ENCODE measurements at regions not wholly inside any gene's neighbourhood (a gene's known extent, or its start where the extent isn't known, plus 50 kb on each side); places are given as distances from the start of the nearest gene placed in this dataset.

DNA sequence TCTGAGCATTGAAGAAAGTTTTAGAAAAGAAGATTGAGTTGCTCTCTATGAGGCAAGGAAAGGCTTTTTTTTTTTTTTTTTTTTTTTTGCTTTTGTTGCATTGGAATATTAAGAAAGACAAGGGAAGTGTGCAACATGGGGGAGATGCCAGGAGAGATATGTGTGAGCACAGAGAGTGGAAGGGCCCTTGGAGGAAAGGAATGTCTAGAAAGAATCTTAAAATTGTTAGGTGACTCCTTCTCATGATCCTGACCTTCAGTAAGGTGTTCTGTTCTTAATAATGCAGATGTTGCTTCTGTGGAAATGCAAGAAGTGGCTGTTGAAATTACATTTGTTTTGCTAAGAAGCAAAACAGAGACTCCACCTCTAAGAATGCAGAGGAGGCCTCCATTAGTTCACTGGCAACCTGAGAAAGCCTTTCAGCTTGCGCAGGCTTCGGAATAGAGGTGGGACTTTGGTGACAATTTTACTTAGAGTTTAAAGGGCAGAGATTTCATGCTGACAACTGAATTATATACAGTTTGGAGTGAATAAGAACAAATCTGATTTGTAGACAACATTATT, 118.0 kb upstream of the ASCC3 start:
- intact Hi-C loops (cut with DNase I; ENCODE audit: low total_unique reads) = no loop called here
- TF ChIP-seq, protein P1, sequence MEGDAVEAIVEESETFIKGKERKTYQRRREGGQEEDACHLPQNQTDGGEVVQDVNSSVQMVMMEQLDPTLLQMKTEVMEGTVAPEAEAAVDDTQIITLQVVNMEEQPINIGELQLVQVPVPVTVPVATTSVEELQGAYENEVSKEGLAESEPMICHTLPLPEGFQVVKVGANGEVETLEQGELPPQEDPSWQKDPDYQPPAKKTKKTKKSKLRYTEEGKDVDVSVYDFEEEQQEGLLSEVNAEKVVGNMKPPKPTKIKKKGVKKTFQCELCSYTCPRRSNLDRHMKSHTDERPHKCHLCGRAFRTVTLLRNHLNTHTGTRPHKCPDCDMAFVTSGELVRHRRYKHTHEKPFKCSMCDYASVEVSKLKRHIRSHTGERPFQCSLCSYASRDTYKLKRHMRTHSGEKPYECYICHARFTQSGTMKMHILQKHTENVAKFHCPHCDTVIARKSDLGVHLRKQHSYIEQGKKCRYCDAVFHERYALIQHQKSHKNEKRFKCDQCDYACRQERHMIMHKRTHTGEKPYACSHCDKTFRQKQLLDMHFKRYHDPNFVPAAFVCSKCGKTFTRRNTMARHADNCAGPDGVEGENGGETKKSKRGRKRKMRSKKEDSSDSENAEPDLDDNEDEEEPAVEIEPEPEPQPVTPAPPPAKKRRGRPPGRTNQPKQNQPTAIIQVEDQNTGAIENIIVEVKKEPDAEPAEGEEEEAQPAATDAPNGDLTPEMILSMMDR (IDR thresholded peaks at IDR 0.05) = no peak
- no peak for TF ChIP-seq POLR2A (IDR thresholded peaks at IDR 0.05)
- H3K4me3 ChIP-seq (ENCODE audit: low read depth, poor library complexity, severe bottlenecking) = no peak overlapping the region
- WGBS, 2 donors = 47 to 87% methylated on average over 2 of the region's 2 CpGs
- no peak for DNase-seq (ENCODE audit: low spot score in 2 of 2)

DNA sequence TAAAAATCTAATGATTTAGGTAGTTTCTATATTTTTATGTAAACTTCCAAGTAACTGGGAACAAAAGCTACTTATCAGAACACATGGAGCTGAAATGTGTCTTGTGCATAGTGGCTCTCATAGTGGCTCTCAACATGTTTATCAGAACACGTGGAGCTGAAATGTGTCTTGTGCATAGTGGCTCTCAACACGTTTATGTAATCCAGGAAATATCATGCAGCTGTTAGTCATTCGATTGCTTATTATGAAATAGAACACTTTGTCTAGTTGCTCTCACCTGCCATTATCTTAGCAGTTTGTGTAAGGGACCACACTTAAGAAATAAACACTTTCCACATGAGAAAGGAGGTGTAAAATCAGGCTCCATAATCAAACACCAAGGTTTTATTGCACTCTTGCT, 119.2 kb upstream of the ASCC3 start:
- 37 to 48% methylated on average over 3 of the region's 3 CpGs for WGBS, 2 donors
- TF ChIP-seq POLR2A (IDR thresholded peaks at IDR 0.05) = no peak
- TF ChIP-seq, protein P1 (IDR thresholded peaks at IDR 0.05) = no peak
- intact Hi-C loops (cut with DNase I; ENCODE audit: low total_unique reads) = no loop called here
- H3K4me3 ChIP-seq (ENCODE audit: low read depth, poor library complexity, severe bottlenecking) = no peak overlapping the region
- DNase-seq (ENCODE audit: low spot score in 2 of 2) = no peak

DNA sequence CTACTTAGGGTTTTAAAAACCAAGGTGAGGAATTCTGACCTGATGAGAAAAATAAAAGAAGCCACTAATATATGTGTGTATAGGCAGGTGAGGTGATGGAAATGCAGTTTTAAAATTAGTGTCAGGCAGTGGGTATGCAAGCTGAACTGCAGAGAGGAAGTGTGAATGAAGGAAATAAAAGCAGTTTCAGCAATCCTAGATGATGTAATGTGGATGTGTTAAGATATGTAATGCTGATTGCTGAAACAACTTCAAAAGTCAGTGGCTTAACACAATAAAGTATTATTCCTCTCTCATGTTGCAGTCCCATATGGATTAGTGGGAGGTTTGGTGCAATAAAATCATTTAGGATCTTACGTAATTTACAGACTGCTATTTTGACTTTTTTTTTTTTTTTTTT, 119.9 kb upstream of the ASCC3 start:
- WGBS, 2 donors = 79 to 84% methylated on average over 1 of the region's 1 CpG
- TF ChIP-seq, protein P1 (IDR thresholded peaks at IDR 0.05) = no peak
- TF ChIP-seq POLR2A (IDR thresholded peaks at IDR 0.05) = no peak
- intact Hi-C loops (cut with DNase I; ENCODE audit: low total_unique reads) = no loop called here
- DNase-seq (ENCODE audit: low spot score in 2 of 2) = no peak
- no peak overlapping the region for H3K4me3 ChIP-seq (ENCODE audit: low read depth, poor library complexity, severe bottlenecking)

DNA sequence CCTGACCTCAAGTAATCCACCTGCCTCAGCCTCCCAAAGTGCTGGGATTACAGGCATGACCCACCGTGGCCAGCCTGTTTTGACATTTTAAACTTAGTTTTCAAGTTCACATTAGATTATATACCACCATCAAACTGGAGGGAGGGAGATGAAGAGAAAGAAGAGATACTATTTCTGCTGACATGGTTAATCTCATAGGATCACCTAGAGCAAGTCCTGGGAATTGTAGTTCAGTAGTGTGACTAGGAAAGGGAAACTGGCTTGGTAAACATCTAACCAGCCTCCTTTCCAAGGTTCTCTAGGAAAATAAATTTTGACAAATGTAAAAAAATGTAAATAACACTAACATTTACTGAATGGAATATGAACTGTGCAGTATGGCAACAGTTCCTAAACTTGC, 120.5 kb upstream of the ASCC3 start:
- no peak overlapping the region for H3K4me3 ChIP-seq (ENCODE audit: low read depth, poor library complexity, severe bottlenecking)
- no peak for DNase-seq (ENCODE audit: low spot score in 2 of 2)
- WGBS, 2 donors = 73 to 80% methylated on average over 1 of the region's 1 CpG
- intact Hi-C loops (cut with DNase I; ENCODE audit: low total_unique reads) = no loop called here
- TF ChIP-seq, protein P1 (IDR thresholded peaks at IDR 0.05) = no peak
- no peak for TF ChIP-seq POLR2A (IDR thresholded peaks at IDR 0.05)

DNA sequence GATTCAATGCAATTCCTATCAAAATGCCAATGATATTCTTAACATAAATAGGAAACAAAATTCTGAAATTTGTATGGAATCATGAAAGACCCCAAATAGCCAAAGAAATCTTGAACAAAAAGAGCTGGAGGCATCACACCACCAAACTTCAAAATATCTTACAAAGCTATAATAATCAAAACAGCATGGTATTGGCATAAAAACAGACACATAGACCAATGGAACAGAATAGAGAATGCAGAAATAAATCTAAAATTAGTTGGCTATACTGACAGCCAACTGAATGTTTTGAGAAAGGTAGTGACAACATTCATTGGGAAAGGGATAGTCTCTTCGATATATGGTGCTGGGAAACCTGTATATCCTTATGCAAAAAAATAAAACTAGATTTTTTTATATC, 121.9 kb upstream of the ASCC3 start:
- no peak overlapping the region for H3K4me3 ChIP-seq (ENCODE audit: low read depth, poor library complexity, severe bottlenecking)
- WGBS, 2 donors = 95 to 97% methylated on average over 1 of the region's 1 CpG
- TF ChIP-seq, protein P1 (IDR thresholded peaks at IDR 0.05) = no peak
- TF ChIP-seq POLR2A (IDR thresholded peaks at IDR 0.05) = no peak
- intact Hi-C loops (cut with DNase I; ENCODE audit: low total_unique reads) = no loop called here
- no peak for DNase-seq (ENCODE audit: low spot score in 2 of 2)

DNA sequence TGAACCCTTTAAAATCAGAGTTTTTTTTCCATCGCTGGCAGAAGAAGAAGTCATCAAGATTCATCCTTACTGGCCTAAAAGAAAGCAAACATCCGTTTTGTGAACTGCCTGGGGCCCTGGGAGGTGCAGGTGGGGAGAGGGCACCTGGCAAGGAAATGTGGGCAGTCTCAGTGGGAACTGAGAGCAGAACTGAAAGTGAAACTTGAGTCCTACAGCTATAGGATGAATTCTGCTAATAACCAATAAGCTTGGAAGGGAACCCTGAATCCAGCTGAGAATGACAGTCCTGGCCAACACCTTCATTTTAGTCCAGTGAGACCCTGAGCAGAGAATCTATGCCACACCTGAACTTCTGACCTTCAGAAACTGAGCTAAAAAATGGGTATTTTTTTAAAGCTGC, 130.1 kb upstream of the ASCC3 start:
- intact Hi-C loops (cut with DNase I; ENCODE audit: low total_unique reads) = no loop called here
- DNase-seq (ENCODE audit: low spot score in 2 of 2) = no peak
- 41 to 43% methylated on average over 2 of the region's 2 CpGs for WGBS, 2 donors
- no peak overlapping the region for H3K4me3 ChIP-seq (ENCODE audit: low read depth, poor library complexity, severe bottlenecking)
- TF ChIP-seq POLR2A (IDR thresholded peaks at IDR 0.05) = no peak
- TF ChIP-seq, protein P1 (IDR thresholded peaks at IDR 0.05) = no peak

All from lower leg skin (tissue), 4 donors.